ENCODE measurements at regions not wholly inside any gene's neighbourhood (a gene's known extent, or its start where the extent isn't known, plus 50 kb on each side); places are given as distances from the start of the nearest gene placed in this dataset.

DNA sequence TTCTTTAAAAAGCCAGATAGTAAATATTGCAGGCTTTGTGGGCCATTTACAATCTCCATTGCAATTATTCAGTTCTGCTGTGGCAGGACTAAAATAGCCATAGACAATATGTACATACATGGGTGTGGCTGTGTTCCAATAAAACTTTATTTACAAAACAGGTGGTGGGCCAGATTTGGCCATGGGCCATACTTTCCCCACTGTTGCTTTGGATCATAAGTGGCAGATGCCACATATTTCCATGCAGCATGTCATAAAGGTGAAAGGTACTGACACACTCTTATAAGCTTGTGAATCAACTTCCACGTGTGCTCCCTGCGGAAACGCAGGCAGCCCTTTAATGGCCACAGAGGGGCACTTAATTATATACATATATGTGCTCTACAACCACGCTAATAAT is 244.4 kb upstream of the FOXN3 start:
- TF ChIP-seq, protein P1, sequence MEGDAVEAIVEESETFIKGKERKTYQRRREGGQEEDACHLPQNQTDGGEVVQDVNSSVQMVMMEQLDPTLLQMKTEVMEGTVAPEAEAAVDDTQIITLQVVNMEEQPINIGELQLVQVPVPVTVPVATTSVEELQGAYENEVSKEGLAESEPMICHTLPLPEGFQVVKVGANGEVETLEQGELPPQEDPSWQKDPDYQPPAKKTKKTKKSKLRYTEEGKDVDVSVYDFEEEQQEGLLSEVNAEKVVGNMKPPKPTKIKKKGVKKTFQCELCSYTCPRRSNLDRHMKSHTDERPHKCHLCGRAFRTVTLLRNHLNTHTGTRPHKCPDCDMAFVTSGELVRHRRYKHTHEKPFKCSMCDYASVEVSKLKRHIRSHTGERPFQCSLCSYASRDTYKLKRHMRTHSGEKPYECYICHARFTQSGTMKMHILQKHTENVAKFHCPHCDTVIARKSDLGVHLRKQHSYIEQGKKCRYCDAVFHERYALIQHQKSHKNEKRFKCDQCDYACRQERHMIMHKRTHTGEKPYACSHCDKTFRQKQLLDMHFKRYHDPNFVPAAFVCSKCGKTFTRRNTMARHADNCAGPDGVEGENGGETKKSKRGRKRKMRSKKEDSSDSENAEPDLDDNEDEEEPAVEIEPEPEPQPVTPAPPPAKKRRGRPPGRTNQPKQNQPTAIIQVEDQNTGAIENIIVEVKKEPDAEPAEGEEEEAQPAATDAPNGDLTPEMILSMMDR (conservative IDR thresholded peaks at IDR 0.05): no peak
- TF ChIP-seq ZFX (IDR thresholded peaks at IDR 0.05): no peak
